H1 (cell line): ENCODE measurements at regions not wholly inside any gene's neighbourhood (a gene's known extent, or its start where the extent isn't known, plus 50 kb on each side); places are given as distances from the start of the nearest gene placed in this dataset.

Source experiments
- CTCF ChIA-PET: fragments of 300-600 bp; sonication (Branson Sonifier 250); formaldehyde crosslinking; loops from one replicate; lab custom pipeline; 2021; ENCODE audit not compliant: partially characterized antibody; lab: Charles Lee
- POLR2A ChIA-PET: fragments of 300-600 bp; sonication (Branson Sonifier 250); formaldehyde crosslinking; loops from one replicate; lab custom pipeline; 2021; ENCODE audit warnings: inconsistent platforms; ENCODE audit not compliant: partially characterized antibody; lab: Charles Lee
- DNase-seq, 2 experiments: peaks; one replicate each; pipeline versions ENCODE4 v3.0.0 to v3.0.0-alpha.2; 2010 to 2022; ENCODE audit warnings: low spot score in 2 of 2, low read depth in 1 of 2, mixed read lengths in 1 of 2
- FAIRE-seq: peaks from 2 replicates; lab custom pipeline; 2011; peaks lifted over from hg19 to GRCh38; lab: Jason Lieb, UNC
- H2AFZ ChIP-seq: 2 replicates; pipeline ENCODE4 v1.8.1; 2012; ENCODE audit warnings: low read length, inconsistent platforms
- H2AK5ac ChIP-seq: 2 replicates; pipeline ENCODE4 v1.6.1; 2013; ENCODE audit warnings: low read depth, low read length
- H2BK120ac ChIP-seq: replicated peaks from 2 replicates; pipeline ENCODE3; 2013; ENCODE audit warnings: low read depth, low read length, inconsistent platforms
- H2BK12ac ChIP-seq: 2 replicates; pipeline ENCODE4 v1.6.1; 2013; ENCODE audit warnings: low read depth, low read length
- H2BK15ac ChIP-seq: 2 replicates; pipeline ENCODE4 v1.6.1; 2013; ENCODE audit warnings: low read length
- H2BK20ac ChIP-seq: 2 replicates; pipeline ENCODE4 v1.6.1; 2013; ENCODE audit warnings: low read length
- H2BK5ac ChIP-seq: 2 replicates; pipeline ENCODE4 v1.6.1; 2013; ENCODE audit warnings: low read depth, low read length
- H3K14ac ChIP-seq: 2 replicates; pipeline ENCODE4 v1.6.1; 2013; ENCODE audit warnings: inconsistent platforms; ENCODE audit not compliant: insufficient read length
- H3K18ac ChIP-seq: 2 replicates; pipeline ENCODE4 v1.6.1; 2013; ENCODE audit warnings: low read length; ENCODE audit errors: extremely low read depth
- H3K23ac ChIP-seq: 2 replicates; pipeline ENCODE4 v1.6.1; 2013; ENCODE audit warnings: inconsistent platforms; ENCODE audit not compliant: insufficient read length
- H3K23me2 ChIP-seq: 2 replicates; pipeline ENCODE4 v1.6.1; 2013; ENCODE audit warnings: low read depth, low read length
- H3K27ac ChIP-seq: 2 replicates; pipeline ENCODE4 v1.6.1; 2011; ENCODE audit warnings: low read depth, low read length, inconsistent platforms
- H3K27me3 ChIP-seq, 4 experiments: replicated peaks in 1 of 4; 1 replicate in 1 of 4; 2 replicates in 3 of 4; pipeline versions ENCODE4 v1.6.1 to v1.8.1; 2011 to 2013; ENCODE audit warnings: low read length in 3 of 4, mild to moderate bottlenecking in 3 of 4, inconsistent platforms in 2 of 4, mixed read lengths in 2 of 4, moderate library complexity in 1 of 4; ENCODE audit not compliant: control insufficient read depth in 3 of 4, insufficient read depth in 3 of 4; ENCODE audit errors: extremely low read depth in 1 of 4
- H3K36me3 ChIP-seq, 4 experiments: 2 replicates each; pipeline versions ENCODE4 v1.6.1 to v1.8.1; 2011 to 2013; ENCODE audit warnings: mild to moderate bottlenecking in 4 of 4, low read length in 3 of 4, moderate library complexity in 2 of 4, control low read depth in 1 of 4, inconsistent platforms in 1 of 4; ENCODE audit not compliant: insufficient read depth in 4 of 4, control insufficient read depth in 2 of 4
- H3K4ac ChIP-seq: replicated peaks from 2 replicates; pipeline ENCODE3; 2013; ENCODE audit warnings: low read length, low read depth, mixed read lengths, inconsistent platforms; ENCODE audit not compliant: insufficient read length
- H3K4me1 ChIP-seq, 4 experiments: replicated peaks in 1 of 4; 1 replicate in 1 of 4; 2 replicates in 3 of 4; pipeline versions ENCODE4 v1.6.1 to v1.8.1; 2011 to 2013; ENCODE audit warnings: low read length in 3 of 4, inconsistent platforms in 2 of 4, mixed read lengths in 1 of 4; ENCODE audit not compliant: insufficient read depth in 4 of 4, control insufficient read depth in 3 of 4
- H3K4me2 ChIP-seq, 2 experiments: 2 replicates each; pipeline versions ENCODE4 v1.6.1 to v1.8.1; 2011 to 2013; ENCODE audit warnings: low read depth in 2 of 2, low read length in 2 of 2, control low read depth in 1 of 2, inconsistent platforms in 1 of 2, mild to moderate bottlenecking in 1 of 2; ENCODE audit not compliant: insufficient read depth in 1 of 2
- H3K4me3 ChIP-seq, 4 experiments: fragments of 200-600, 300-600 bp in 1 of 4; sonication (generic), shearing (Covaris generic), sonication (Bioruptor Twin) in 1 of 4; 2 replicates each; pipeline versions ENCODE4 v1.5.1 to v1.8.1; 2011 to 2016; ENCODE audit warnings: low read length in 4 of 4, low read depth in 3 of 4, control low read depth in 2 of 4, inconsistent platforms in 2 of 4, mild to moderate bottlenecking in 2 of 4, mixed read lengths in 1 of 4, moderate library complexity in 1 of 4; ENCODE audit not compliant: insufficient read depth in 2 of 4; ENCODE audit errors: extremely low read depth in 1 of 4
- H3K56ac ChIP-seq: replicated peaks from 2 replicates; pipeline ENCODE3; 2013; ENCODE audit warnings: low read depth, mild to moderate bottlenecking, mixed read lengths, low read length, inconsistent platforms; ENCODE audit not compliant: insufficient read length
- H3K79me1 ChIP-seq: 2 replicates; pipeline ENCODE4 v1.6.1; 2013; ENCODE audit warnings: low read depth, low read length, control low read depth
- H3K79me2 ChIP-seq, 2 experiments: 2 replicates each; pipeline versions ENCODE4 v1.6.1 to v1.8.1; 2012 to 2013; ENCODE audit warnings: low read length in 2 of 2, mild to moderate bottlenecking in 2 of 2, inconsistent platforms in 1 of 2; ENCODE audit not compliant: insufficient read depth in 2 of 2, control insufficient read depth in 1 of 2
- H3K9ac ChIP-seq, 4 experiments: replicated peaks in 1 of 4; 1 replicate in 1 of 4; 2 replicates in 3 of 4; pipeline versions ENCODE4 v1.6.1 to v1.8.1; 2011 to 2013; ENCODE audit warnings: low read depth in 3 of 4, low read length in 3 of 4, control low read depth in 2 of 4, mild to moderate bottlenecking in 2 of 4, moderate library complexity in 2 of 4, inconsistent platforms in 1 of 4; ENCODE audit errors: extremely low read depth in 1 of 4
- H3K9me3 ChIP-seq, 2 experiments: 2 replicates each; pipeline versions ENCODE4 v1.6.1 to v1.8.1; 2012 to 2013; ENCODE audit warnings: mild to moderate bottlenecking in 2 of 2, moderate library complexity in 2 of 2, control low read depth in 1 of 2, inconsistent platforms in 1 of 2, low read depth in 1 of 2, low read length in 1 of 2, mixed read lengths in 1 of 2; ENCODE audit not compliant: insufficient read depth in 2 of 2
- H4K20me1 ChIP-seq, 2 experiments: replicated peaks in 1 of 2; 2 replicates each; pipeline versions ENCODE3 to v1.8.1; 2011 to 2013; ENCODE audit warnings: inconsistent platforms in 2 of 2, low read length in 2 of 2, mild to moderate bottlenecking in 1 of 2; ENCODE audit not compliant: insufficient read depth in 2 of 2, control insufficient read depth in 1 of 2
- H4K5ac ChIP-seq: 2 replicates; pipeline ENCODE4 v1.6.1; 2013; ENCODE audit warnings: low read length, low read depth, mixed read lengths, inconsistent platforms; ENCODE audit not compliant: insufficient read length
- H4K8ac ChIP-seq: 2 replicates; pipeline ENCODE4 v1.8.0; 2013; ENCODE audit warnings: mild to moderate bottlenecking, moderate library complexity, low read length, inconsistent platforms; ENCODE audit not compliant: insufficient read depth; ENCODE audit errors: extremely low read depth
- H4K91ac ChIP-seq: replicated peaks from 2 replicates; pipeline ENCODE3; 2013; ENCODE audit warnings: low read length, mixed read lengths, inconsistent platforms; ENCODE audit not compliant: insufficient read length
- EP300 ChIP-seq, 2 experiments: IDR thresholded peaks; 1 replicate in 1 of 2; 2 replicates in 1 of 2; pipeline ENCODE4 v1.6.1; 2011 to 2012; ENCODE audit warnings: low read depth in 2 of 2, low read length in 2 of 2, mild to moderate bottlenecking in 2 of 2, borderline replicate concordance in 1 of 2, inconsistent platforms in 1 of 2, moderate library complexity in 1 of 2
- SP1 ChIP-seq: IDR thresholded peaks from 2 replicates; pipeline ENCODE4 v1.6.1; 2011; ENCODE audit warnings: low read depth, low read length
- WGBS, 2 experiments: shearing (Covaris generic) in 1 of 2; methylation state at CpG; one replicate each; pipeline versions ENCODE4 v1.1.6 to v1.1.7; 2013 to 2015; ENCODE audit warnings: low lambda C conversion rate in 2 of 2, mixed read lengths in 2 of 2, inconsistent platforms in 1 of 2, low coverage in 1 of 2, missing lambda C conversion rate in 1 of 2; ENCODE audit not compliant: insufficient replicate concordance in 2 of 2, insufficient coverage in 1 of 2, insufficient read length in 1 of 2; ENCODE audit errors: extremely low coverage in 1 of 2, missing lambda C conversion rate in 1 of 2; 5-methylcytosine and 5-hydroxymethylcytosine counted together

DNA sequence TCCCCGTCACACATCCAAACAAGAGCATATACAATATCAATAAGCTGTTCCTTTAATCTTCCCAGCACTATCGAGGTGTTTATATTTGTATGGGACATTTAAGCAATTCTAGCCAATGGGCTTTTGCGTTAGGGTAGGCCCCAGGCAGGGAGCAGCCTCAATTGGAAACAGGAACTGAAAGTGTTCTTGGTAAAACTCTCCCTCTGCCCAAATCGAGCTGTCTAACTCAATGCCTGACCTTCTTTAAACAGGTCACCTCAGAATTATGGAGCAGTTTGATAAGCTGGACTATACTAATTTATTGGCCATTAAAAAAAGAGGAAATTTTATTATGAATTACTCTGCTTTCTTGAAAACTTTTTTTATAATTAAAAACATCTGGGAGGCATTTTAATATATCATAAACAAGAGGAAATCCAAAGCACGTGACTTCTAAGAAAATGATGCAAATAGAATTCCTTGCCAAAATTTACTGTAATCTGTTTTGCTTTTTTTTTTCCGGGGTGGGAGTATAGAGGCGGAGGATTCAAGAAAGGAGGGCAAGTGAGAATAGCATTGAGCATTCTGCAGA is 498.1 kb downstream of the LMO4 start:
- FAIRE-seq (no peak), DNase-seq (no peak)
- Histone ChIP-seq H4K91ac (no peak overlapping the region), H3K23ac (no peak overlapping the region), H3K27ac (no peak overlapping the region), H2BK5ac (no peak overlapping the region), H3K36me3 (no peaks in the 10 kb centered on the region), H3K79me2 (no peaks in the 10 kb centered on the region), H3K9ac (no peak overlapping the region), H2BK120ac (no peak overlapping the region), H3K56ac (no peak overlapping the region), H3K79me1 (no peaks in the 10 kb centered on the region), H3K4me2 (no peak overlapping the region), H4K8ac (no peak overlapping the region), H3K4ac (no peak overlapping the region), H3K18ac (no peak overlapping the region), H2BK12ac (no peak overlapping the region), H2AFZ (no peak overlapping the region)
- CTCF ChIA-PET, result no interaction called here
- POLR2A ChIA-PET, result no interaction called here
- WGBS, 2 experiments, result 93% methylated on average over 7 of the region's 7 CpGs; no CpG with 5 or more reads in 1 of the 2 experiments
- TF ChIP-seq SP1 (no peak), EP300 (IDR thresholded peaks at IDR 0.05; ENCODE audit: borderline replicate concordance in 1 of 2, low read depth in 2 of 2, low read length in 2 of 2) (no peak)
- TF ChIP-seq, all 59 proteins: peak for 0
- H4K5ac ChIP-seq, result no peak overlapping the region
- H3K4me3 ChIP-seq, result no peak overlapping the region
- H3K9me3 ChIP-seq, result no peaks in the 10 kb centered on the region
- H2BK20ac ChIP-seq, result no peak overlapping the region
- H3K27me3 ChIP-seq, result no peaks in the 10 kb centered on the region
- H3K23me2 ChIP-seq, result no peaks in the 10 kb centered on the region
- H2BK15ac ChIP-seq, result no peak overlapping the region
- no peak overlapping the region for H2AK5ac ChIP-seq
- H4K20me1 ChIP-seq, result no peaks in the 10 kb centered on the region
- no peaks in the 10 kb centered on the region for H3K4me1 ChIP-seq
- H3K14ac ChIP-seq, result no peak overlapping the region
